Breast epithelium (tissue), 3 donors: ENCODE measurements at regions not wholly inside any gene's neighbourhood (a gene's known extent, or its start where the extent isn't known, plus 50 kb on each side); places are given as distances from the start of the nearest gene placed in this dataset.

ENCODE experiments used
- POLR2A ChIP-seq: fragments of 450-650 bp; IDR thresholded peaks from one replicate; pipeline ENCODE4 v1.6.1; 2016; ENCODE audit warnings: antibody characterized with exemption, mild to moderate bottlenecking, moderate library complexity
- TF ChIP-seq, protein P1 (sequence below), 3 donors: fragments of 450-650 bp; IDR thresholded peaks; one replicate each; pipeline ENCODE4 v1.5.1; 2016 to 2017; ENCODE audit warnings: antibody characterized with exemption in 3 of 3, mild to moderate bottlenecking in 3 of 3, moderate library complexity in 3 of 3

DNA sequence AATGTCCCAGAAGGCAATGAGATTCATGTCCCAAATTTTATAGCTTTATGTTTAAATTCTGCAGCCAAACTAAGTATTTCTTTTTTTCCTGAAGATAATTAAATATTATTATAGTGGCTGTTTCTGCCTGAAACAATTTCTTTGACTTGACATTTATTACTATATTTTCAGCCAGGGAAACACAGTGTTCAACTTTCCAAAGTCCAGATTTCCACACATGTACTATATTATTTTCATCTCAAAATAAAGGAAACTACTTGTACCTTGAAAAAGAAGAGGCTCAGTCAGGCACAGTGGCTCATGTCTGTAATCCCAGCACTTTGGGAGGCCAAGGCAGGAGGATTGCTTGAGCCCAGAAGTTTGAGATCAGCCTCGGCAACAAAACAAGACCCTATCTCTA, 77.8 kb upstream of the BTG1 start:
- TF ChIP-seq, protein P1, sequence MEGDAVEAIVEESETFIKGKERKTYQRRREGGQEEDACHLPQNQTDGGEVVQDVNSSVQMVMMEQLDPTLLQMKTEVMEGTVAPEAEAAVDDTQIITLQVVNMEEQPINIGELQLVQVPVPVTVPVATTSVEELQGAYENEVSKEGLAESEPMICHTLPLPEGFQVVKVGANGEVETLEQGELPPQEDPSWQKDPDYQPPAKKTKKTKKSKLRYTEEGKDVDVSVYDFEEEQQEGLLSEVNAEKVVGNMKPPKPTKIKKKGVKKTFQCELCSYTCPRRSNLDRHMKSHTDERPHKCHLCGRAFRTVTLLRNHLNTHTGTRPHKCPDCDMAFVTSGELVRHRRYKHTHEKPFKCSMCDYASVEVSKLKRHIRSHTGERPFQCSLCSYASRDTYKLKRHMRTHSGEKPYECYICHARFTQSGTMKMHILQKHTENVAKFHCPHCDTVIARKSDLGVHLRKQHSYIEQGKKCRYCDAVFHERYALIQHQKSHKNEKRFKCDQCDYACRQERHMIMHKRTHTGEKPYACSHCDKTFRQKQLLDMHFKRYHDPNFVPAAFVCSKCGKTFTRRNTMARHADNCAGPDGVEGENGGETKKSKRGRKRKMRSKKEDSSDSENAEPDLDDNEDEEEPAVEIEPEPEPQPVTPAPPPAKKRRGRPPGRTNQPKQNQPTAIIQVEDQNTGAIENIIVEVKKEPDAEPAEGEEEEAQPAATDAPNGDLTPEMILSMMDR (IDR thresholded peaks at IDR 0.05), result no peak
- no peak for TF ChIP-seq POLR2A
